ENCODE measurements at regions not wholly inside any gene's neighbourhood (a gene's known extent, or its start where the extent isn't known, plus 50 kb on each side); places are given as distances from the start of the nearest gene placed in this dataset.

GRCh38 chr17:79325709-79326430, 251.2 kb downstream of the ENGASE start:
- no peak for TF ChIP-seq CTCF (IDR thresholded peaks at IDR 0.05)
- no peak for TF ChIP-seq POLR2A (IDR thresholded peaks at IDR 0.05)
- TF ChIP-seq EP300 (IDR thresholded peaks at IDR 0.05): no peak
- TF ChIP-seq POLR2AphosphoS5 (IDR thresholded peaks at IDR 0.05): no peak
